GM10248 (cell line): ENCODE measurements at regions not wholly inside any gene's neighbourhood (a gene's known extent, or its start where the extent isn't known, plus 50 kb on each side); places are given as distances from the start of the nearest gene placed in this dataset.

Experiments used
- CTCF ChIA-PET: fragments of 300-600 bp; sonication (Branson Sonifier 250); formaldehyde crosslinking; extraction: SDS; loops from one replicate; lab custom pipeline; 2021; ENCODE audit warnings: antibody characterized with exemption; lab: Yijun Ruan, JAX
- POLR2A ChIA-PET: fragments of 350-650 bp; sonication (Branson Sonifier 250); formaldehyde crosslinking; extraction: SDS; loops from one replicate; lab custom pipeline; 2020; ENCODE audit warnings: antibody characterized with exemption; lab: Yijun Ruan, JAX
- DNase-seq: peaks from one replicate; pipeline ENCODE4 v3.0.0; 2012; ENCODE audit errors: extremely low spot score
- CTCF ChIP-seq: IDR thresholded peaks from 2 replicates; pipeline ENCODE4 v1.5.1; 2012; ENCODE audit warnings: mild to moderate bottlenecking, low read depth; ENCODE audit errors: extremely low read depth, missing control alignments, control extremely low read depth

- ChIA-PET CTCF (interaction anchor here (0.9 kb wide), 1 partner anchor 12 kb away, joined by 3 read pairs; no protein-coding TSS in a partner anchor), POLR2A (no interaction called here)
- peak; percentile 17 for TF ChIP-seq CTCF
- no peak for DNase-seq
Measured at GRCh38 chr6:71621918-71622519, 264.3 kb upstream of the RIMS1 start.

GRCh38 chr6:71642120-71642519 lies 244.2 kb upstream of the RIMS1 start:
- POLR2A ChIA-PET: no interaction called here
- TF ChIP-seq CTCF: no peak
- CTCF ChIA-PET: interaction anchor here (1.2 kb wide), 1 partner anchor 14 kb away, joined by 3 read pairs; no protein-coding TSS in a partner anchor
- DNase-seq: no peak

DNA sequence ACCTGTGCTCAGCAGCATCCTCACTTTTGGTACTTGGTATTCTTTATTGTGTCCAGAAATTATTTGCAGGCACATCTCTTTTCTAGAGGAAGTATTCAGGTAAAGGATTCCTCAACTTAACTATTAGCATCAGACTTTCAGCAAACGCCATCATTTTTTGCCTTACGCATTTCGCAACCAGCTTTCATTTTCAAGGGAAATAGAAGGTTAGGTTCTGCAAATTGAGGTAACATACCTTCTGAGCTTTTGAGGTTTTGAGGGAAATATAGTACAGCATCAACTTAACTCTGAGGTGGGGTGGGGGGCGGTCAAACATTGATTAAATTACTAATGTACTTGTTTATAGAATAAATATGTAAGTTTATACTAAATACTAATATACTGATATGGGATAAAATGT lies 243.6 kb upstream of the RIMS1 start:
- CTCF ChIA-PET: interaction anchor here (1.2 kb wide), 1 partner anchor 15 kb away, joined by 3 read pairs; no protein-coding TSS in a partner anchor
- TF ChIP-seq CTCF: no peak
- POLR2A ChIA-PET: no interaction called here
- DNase-seq: no peak

DNA sequence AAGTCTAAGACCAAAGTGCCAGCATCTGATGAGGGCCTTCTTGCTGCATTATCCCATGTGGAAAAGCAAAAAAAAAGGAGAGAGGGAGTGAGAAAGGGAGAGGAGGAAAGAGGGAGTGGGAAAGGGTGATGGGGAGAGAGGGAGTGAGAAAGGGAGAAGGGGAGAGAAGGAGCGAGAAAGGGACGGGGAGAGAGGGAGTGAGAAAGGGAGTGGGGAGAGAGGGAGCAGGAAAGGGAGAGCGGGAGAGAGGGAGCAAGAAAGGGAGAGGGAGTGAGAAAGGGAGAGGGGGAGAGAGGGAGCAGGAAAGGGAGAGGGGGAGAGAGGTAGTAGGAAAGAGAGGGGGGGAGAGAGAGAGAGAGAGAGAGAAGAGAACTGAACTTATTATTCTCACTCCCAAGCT lies 241.1 kb upstream of the RIMS1 start:
- POLR2A ChIA-PET: no interaction called here
- no peak for TF ChIP-seq CTCF

GRCh38 chr6:71649915-71650314 lies 236.4 kb upstream of the RIMS1 start:
- DNase-seq: no peak
- CTCF ChIA-PET: no interaction called here
- TF ChIP-seq CTCF: no peak
- POLR2A ChIA-PET: no interaction called here

More for the DNA sequence above, 241.1 kb upstream of the RIMS1 start:
- CTCF ChIA-PET: no interaction called here
- DNase-seq: no peak

DNA sequence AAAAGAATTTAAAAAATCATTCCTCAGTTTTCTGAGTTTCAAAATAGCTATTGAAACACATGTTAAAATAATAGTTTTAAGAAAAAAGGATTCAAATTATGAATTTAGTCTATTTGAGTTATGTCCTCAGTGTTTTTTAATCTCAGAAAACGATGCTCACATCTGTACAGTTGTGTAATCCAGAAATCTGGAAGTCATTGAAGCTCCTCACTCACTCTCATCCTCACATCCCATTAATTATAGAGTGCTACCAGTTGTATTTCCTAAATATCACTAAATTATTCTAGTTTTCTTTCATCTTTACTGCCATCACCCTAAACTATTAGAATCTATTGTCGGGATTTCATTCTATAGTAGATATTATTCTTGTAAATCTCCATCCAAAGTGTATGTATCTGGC lies 234.7 kb upstream of the RIMS1 start:
- no peak for TF ChIP-seq CTCF
- POLR2A ChIA-PET: no interaction called here
- CTCF ChIA-PET: interaction anchor here (1.3 kb wide), 1 partner anchor 22 kb away, joined by 3 read pairs; no protein-coding TSS in a partner anchor
- DNase-seq: no peak
